ENCODE measurements at regions not wholly inside any gene's neighbourhood (a gene's known extent, or its start where the extent isn't known, plus 50 kb on each side); places are given as distances from the start of the nearest gene placed in this dataset.

DNA sequence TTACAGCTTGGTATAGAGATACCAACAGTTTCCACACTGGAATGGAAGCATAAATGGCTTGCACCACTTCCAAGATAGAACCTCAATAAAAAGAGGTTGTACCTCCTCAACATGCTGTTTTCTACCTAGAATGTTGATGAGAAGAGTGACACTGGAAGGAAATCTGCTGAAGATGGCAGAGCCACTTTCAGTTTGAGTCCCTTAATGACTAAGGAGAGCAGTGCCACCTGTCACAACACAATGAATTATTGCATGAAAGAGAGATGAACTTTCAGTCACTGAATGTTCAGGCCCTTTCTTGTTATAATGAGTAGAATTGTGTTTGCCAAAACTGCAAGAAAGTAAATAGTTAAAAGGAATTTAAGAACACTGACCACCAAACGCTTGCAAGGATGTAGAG, 958.5 kb downstream of the DTWD2 start:
- TF ChIP-seq, protein P1, sequence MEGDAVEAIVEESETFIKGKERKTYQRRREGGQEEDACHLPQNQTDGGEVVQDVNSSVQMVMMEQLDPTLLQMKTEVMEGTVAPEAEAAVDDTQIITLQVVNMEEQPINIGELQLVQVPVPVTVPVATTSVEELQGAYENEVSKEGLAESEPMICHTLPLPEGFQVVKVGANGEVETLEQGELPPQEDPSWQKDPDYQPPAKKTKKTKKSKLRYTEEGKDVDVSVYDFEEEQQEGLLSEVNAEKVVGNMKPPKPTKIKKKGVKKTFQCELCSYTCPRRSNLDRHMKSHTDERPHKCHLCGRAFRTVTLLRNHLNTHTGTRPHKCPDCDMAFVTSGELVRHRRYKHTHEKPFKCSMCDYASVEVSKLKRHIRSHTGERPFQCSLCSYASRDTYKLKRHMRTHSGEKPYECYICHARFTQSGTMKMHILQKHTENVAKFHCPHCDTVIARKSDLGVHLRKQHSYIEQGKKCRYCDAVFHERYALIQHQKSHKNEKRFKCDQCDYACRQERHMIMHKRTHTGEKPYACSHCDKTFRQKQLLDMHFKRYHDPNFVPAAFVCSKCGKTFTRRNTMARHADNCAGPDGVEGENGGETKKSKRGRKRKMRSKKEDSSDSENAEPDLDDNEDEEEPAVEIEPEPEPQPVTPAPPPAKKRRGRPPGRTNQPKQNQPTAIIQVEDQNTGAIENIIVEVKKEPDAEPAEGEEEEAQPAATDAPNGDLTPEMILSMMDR (IDR thresholded peaks at IDR 0.05; ENCODE audit: low read depth, low read length, poor library complexity, severe bottlenecking) = no peak
- TF ChIP-seq EZH2phosphoT487 (IDR thresholded peaks at IDR 0.05; ENCODE audit: borderline replicate concordance, low read length) = no peak
